ENCODE measurements at regions not wholly inside any gene's neighbourhood (a gene's known extent, or its start where the extent isn't known, plus 50 kb on each side); places are given as distances from the start of the nearest gene placed in this dataset.
"Not testable (repeated sequence)": the region's sequence is repeated elsewhere in the genome, so short reads cannot be mapped to it uniquely, and the experiment has no call there.

- DNase-seq (ENCODE audit: low spot score), result no peak
These were observed 114.4 kb upstream of the SLC35F3 start for GRCh38 chr1:233790121-233790520.

- DNase-seq (ENCODE audit: low spot score), result peak; percentile 94
These were observed 113.7 kb upstream of the SLC35F3 start for GRCh38 chr1:233790662-233791371.

- no peak for DNase-seq (ENCODE audit: low spot score)
These were observed 113.1 kb upstream of the SLC35F3 start for GRCh38 chr1:233791372-233791703.

- DNase-seq (ENCODE audit: low spot score), result no peak
These were observed 112.8 kb upstream of the SLC35F3 start for GRCh38 chr1:233791721-233792120.

- DNase-seq (ENCODE audit: low spot score), result no peak
These were observed 109.6 kb upstream of the SLC35F3 start for GRCh38 chr1:233794863-233795262.

- DNase-seq (ENCODE audit: low spot score), result no peak
These were observed 108.2 kb upstream of the SLC35F3 start for GRCh38 chr1:233796146-233796783.

GRCh38 chr1:233802611-233803010 lies 101.9 kb upstream of the SLC35F3 start:
- DNase-seq (ENCODE audit: low spot score), result no peak

GRCh38 chr1:233805786-233806185 lies 98.7 kb upstream of the SLC35F3 start:
- DNase-seq (ENCODE audit: low spot score), result no peak

GRCh38 chr1:233815357-233815756 lies 89.1 kb upstream of the SLC35F3 start:
- no peak for DNase-seq (ENCODE audit: low spot score)

GRCh38 chr1:233815865-233816264 lies 88.6 kb upstream of the SLC35F3 start:
- DNase-seq (ENCODE audit: low spot score), result no peak

GRCh38 chr1:233816348-233816747 lies 88.1 kb upstream of the SLC35F3 start:
- no peak for DNase-seq (ENCODE audit: low spot score)

GRCh38 chr1:233819042-233819441 lies 85.4 kb upstream of the SLC35F3 start:
- no peak for DNase-seq (ENCODE audit: low spot score)

GRCh38 chr1:233824179-233824578 lies 80.3 kb upstream of the SLC35F3 start:
- not testable (repeated sequence) for DNase-seq (ENCODE audit: low spot score)

GRCh38 chr1:233827937-233828336 lies 76.5 kb upstream of the SLC35F3 start:
- not testable (repeated sequence) for DNase-seq (ENCODE audit: low spot score)

GRCh38 chr1:233828480-233828879 lies 76.0 kb upstream of the SLC35F3 start:
- no peak for DNase-seq (ENCODE audit: low spot score)

- DNase-seq (ENCODE audit: low spot score), result no peak
These were observed 69.9 kb upstream of the SLC35F3 start for GRCh38 chr1:233834609-233835008.

GRCh38 chr1:233838207-233838606 lies 66.3 kb upstream of the SLC35F3 start:
- DNase-seq (ENCODE audit: low spot score), result not testable (repeated sequence)

- no peak for DNase-seq (ENCODE audit: low spot score)
These were observed 60.8 kb upstream of the SLC35F3 start for GRCh38 chr1:233843525-233844204.

- DNase-seq (ENCODE audit: low spot score), result no peak
These were observed 60.2 kb upstream of the SLC35F3 start for GRCh38 chr1:233844275-233844674.

- DNase-seq (ENCODE audit: low spot score), result no peak
These were observed 59.8 kb upstream of the SLC35F3 start for GRCh38 chr1:233844692-233845091.

Measured in Ammon's horn (tissue), 1 donor.